ENCODE measurements at regions not wholly inside any gene's neighbourhood (a gene's known extent, or its start where the extent isn't known, plus 50 kb on each side); places are given as distances from the start of the nearest gene placed in this dataset.
"Not testable (repeated sequence)": the region's sequence is repeated elsewhere in the genome, so short reads cannot be mapped to it uniquely, and the experiment has no call there.

DNA sequence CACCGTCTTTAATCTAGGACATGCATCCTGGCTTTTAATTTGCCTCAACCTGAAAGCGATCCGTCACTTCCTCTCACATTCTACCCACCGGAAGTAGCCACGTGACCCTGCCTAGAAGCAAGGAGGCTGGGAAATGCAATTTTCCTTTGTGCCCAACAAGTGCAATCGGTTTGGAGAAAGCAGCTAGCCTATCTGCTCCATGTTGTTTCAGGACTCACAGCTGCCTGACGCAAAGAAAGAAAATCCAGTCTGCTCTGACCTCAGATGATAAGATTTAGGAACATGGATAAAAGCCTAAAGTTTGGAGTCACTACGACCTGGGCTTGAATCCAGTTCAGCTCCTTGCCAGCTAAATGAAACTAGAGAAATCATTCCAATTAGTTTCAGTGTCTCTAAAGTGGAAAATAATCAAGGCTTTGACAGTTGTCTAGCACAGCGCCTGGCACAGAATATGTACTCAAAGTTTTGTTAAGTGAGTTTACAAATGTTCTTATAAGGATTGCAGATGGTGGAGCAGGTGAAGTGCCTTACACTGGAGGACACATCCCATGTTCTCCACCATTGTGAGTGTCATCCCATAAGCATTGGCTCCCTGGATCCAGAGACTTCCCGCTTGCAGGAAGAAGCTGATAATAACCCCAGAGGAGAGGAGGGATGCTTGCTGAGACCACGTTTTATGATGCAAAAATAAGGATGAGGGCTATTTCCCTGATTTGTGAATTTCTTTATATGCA lies 553.7 kb downstream of the MN1 start:
- no peak for ATAC-seq (replicated peaks)
- H3K27ac Mint-ChIP-seq, result no peak overlapping the region

DNA sequence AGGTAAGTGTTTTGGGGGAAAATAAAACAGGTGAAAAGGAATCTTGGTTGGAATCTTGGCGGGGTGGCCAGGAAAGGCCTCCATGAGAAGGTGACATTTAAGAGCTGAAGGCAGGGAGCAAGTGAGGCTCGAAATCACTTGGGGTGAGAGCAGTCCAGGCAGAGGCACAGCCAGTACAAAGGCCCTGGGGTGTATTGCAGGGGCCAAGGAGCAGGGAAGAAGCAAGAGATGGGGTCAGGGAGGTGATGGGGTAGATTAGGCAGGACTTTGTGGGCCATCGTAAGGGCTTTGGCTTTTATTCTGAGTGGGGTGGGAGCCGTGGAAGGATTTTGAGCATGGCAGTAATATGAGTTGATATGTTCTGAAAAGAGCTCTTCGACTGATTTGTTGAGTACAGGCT lies 551.1 kb downstream of the MN1 start:
- Mint-ChIP-seq H3K4me1 (peaks cover 9% of the 10 kb centered on the region), H3K4me3 (no peak overlapping the region), H3K9me3 (peaks cover 8% of the 10 kb centered on the region), H3K36me3 (ENCODE audit: low read depth) (no peaks in the 10 kb centered on the region), H3K27ac (no peak overlapping the region), H3K27me3 (no peaks in the 10 kb centered on the region)
- no peak for ATAC-seq (replicated peaks)

More for the DNA sequence above, 553.7 kb downstream of the MN1 start:
- H3K4me3 Mint-ChIP-seq, result no peak overlapping the region
- H3K4me1 Mint-ChIP-seq, result peaks cover 9% of the 10 kb centered on the region
- H3K27me3 Mint-ChIP-seq, result no peaks in the 10 kb centered on the region
- no peaks in the 10 kb centered on the region for H3K36me3 Mint-ChIP-seq (ENCODE audit: low read depth)
- H3K9me3 Mint-ChIP-seq, result peaks cover 7% of the 10 kb centered on the region

DNA sequence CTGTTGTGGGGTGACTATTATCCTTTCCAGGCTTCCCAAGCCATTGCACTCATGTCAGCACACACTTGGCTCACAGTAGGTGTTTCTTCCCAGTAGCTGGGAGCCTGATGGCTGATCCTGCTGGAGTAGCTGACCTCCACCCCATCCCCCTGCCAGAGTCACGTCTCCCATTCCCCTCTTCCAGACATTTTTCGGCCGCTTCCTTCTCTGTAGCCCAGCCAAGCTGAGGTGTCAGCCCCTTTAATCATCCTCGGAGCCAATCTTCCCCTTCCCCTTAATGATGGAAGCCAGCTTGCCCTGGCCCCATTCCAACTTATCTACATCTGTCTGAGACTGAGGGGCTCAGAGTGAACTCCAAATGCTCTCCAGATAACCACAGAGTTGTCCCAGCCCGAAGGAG lies 550.7 kb downstream of the MN1 start:
- H3K36me3 Mint-ChIP-seq (ENCODE audit: low read depth), result no peaks in the 10 kb centered on the region
- H3K9me3 Mint-ChIP-seq, result peaks cover 13% of the 10 kb centered on the region
- ATAC-seq (replicated peaks), result no peak
- no peak overlapping the region for H3K4me3 Mint-ChIP-seq
- no peaks in the 10 kb centered on the region for H3K27me3 Mint-ChIP-seq
- H3K27ac Mint-ChIP-seq, result no peak overlapping the region
- peaks cover 9% of the 10 kb centered on the region for H3K4me1 Mint-ChIP-seq

DNA sequence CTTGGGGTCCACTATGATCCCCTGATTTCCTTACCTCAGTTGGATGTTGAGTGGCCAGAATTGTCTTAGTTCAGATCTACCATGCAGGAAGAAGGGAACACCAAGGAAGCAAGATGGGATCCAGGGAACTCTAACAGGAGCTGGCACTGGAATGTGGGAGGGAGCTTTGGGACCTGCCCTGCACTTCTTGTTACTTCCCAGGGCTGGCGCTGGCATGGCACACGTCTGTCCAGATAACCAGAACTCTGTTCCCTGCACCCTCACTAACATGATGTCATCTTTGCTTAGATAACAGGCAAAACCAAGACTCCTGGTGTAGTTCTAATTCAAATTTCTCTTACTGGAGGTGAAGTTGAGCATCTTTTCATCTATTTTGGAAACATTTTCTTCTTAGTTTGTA lies 550.0 kb downstream of the MN1 start:
- Mint-ChIP-seq H3K4me3 (no peak overlapping the region), H3K27me3 (no peaks in the 10 kb centered on the region), H3K27ac (no peak overlapping the region), H3K4me1 (peaks cover 7% of the 10 kb centered on the region), H3K9me3 (peaks cover 9% of the 10 kb centered on the region), H3K36me3 (ENCODE audit: low read depth) (no peaks in the 10 kb centered on the region)
- no peak for ATAC-seq (replicated peaks)

DNA sequence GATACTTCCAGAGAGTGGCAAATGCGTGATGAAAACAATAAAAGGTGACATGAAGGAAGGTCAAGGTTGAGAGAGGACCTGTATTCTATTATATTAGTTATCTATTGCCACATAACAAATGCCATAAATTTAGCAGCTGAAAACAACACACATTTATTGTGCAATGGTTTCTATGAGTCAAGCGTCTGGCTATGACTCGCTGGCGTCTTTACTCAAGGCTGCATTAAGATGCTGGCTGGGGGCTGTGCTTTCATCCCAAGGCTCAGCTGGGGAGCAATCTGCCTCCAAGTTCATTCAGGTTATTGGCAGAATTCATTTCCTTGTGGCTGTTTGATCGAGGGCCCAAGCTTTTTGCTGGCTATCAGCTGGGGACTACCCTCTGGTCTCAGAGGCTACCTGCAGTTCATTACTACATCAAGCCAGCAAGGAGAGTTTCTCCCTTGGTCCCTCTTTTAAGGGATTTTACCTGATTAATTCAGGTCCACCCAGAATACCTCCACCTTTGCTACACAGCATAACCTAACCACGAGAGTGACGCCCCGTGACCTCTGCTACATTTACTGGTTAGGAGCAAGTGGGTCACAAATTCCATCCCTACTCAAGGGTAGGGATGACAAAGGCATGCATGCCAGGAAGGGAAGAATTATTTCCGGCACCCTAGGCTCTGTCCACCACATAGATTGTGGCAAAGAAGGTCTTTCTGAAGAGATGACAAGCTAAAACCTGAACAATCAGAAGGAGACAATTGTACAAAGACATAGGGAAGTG lies 549.1 kb downstream of the MN1 start:
- Mint-ChIP-seq H3K36me3 (ENCODE audit: low read depth) (no peaks in the 10 kb centered on the region), H3K27ac (no peak overlapping the region), H3K4me3 (no peak overlapping the region), H3K27me3 (no peaks in the 10 kb centered on the region), H3K9me3 (peaks cover 6% of the 10 kb centered on the region), H3K4me1 (no peaks in the 10 kb centered on the region)
- no peak for ATAC-seq (replicated peaks)

DNA sequence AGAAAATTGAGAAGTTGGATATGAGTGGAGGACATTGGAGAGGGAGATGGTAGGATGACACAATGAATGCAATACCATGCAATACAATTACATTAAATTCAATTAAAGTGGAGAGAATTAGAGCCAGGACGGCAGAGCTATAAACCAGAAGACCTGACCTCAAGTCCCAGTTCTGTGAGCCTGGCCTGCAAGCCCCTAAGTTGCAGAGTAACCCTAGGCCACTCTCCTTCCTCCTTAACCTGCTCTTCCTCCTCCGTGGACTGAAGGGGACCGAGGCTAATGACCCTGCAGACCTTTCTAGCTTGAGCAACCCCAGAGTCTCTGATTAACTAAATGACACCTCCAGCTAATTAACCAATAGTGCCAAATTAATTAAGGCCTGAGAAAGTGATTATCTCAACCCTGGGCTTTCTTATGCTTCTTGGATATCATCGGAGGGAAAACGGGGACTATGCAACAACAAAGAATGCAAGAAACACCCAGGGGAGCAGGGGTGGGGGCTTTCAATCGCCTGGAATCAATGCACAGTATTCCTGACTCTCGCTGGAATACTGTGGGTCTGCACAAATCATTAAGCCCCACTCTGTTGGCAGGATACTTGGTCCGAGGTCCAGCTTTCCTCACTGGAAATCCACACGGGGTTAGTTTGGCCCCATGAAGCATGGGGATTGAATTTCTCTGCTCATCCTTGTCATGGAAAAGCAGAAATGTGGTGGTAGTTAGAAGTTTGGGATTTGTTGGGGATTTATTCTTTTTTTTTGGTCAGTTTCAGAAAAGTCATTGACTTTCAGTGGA lies 548.3 kb downstream of the MN1 start:
- ATAC-seq (replicated peaks), result no peak
- H3K27ac Mint-ChIP-seq, result no peak overlapping the region
- no peaks in the 10 kb centered on the region for H3K4me1 Mint-ChIP-seq
- peaks cover 6% of the 10 kb centered on the region for H3K9me3 Mint-ChIP-seq
- no peak overlapping the region for H3K4me3 Mint-ChIP-seq
- H3K27me3 Mint-ChIP-seq, result no peaks in the 10 kb centered on the region
- H3K36me3 Mint-ChIP-seq (ENCODE audit: low read depth), result no peaks in the 10 kb centered on the region

DNA sequence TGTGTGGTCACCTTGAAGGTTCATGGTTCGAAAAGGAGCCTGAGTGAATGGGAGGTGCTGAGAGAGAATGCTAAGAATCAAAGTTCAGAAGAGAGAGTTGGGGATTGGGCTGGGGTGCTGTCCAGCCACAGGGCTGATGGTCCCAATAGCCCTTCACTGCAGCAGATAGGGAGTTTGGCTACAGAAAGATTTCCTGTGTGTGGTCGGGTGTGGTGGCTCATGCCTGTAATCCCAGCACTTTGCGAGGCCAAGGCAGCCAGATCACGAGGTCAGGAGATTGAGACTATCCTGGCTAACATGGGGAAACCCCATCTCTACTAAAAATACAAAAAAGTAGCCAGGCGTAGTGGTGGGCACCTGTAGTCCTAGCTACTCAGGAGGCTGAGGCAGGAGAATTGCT lies 547.5 kb downstream of the MN1 start:
- H3K4me3 Mint-ChIP-seq; H3K36me3 Mint-ChIP-seq (ENCODE audit: low read depth); H3K27ac Mint-ChIP-seq; H3K9me3 Mint-ChIP-seq; ATAC-seq (replicated peaks); H3K27me3 Mint-ChIP-seq; H3K4me1 Mint-ChIP-seq: not testable (repeated sequence)

DNA sequence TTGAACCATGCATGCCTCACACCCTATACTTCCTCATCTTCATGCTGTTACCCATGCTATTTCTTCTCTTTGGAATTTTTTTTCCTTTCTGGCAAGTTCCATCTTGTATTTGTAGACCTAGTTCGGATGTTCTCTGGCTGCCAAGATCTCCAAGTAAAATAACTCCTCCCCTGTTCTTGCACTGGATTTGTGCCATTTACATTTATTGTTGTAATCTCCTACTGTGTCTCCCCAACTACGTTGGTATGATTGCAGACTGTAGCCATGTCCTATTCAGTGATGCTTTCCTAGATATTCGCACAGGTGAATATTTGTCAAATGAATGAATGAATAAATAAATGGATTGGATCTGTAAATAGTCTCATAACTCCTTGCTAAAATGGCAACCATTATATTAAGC lies 546.0 kb downstream of the MN1 start:
- Mint-ChIP-seq H3K4me3 (no peak overlapping the region), H3K36me3 (ENCODE audit: low read depth) (no peaks in the 10 kb centered on the region), H3K9me3 (peaks cover 6% of the 10 kb centered on the region), H3K27ac (no peak overlapping the region), H3K27me3 (peaks cover 6% of the 10 kb centered on the region), H3K4me1 (no peaks in the 10 kb centered on the region)
- ATAC-seq (replicated peaks), result no peak

DNA sequence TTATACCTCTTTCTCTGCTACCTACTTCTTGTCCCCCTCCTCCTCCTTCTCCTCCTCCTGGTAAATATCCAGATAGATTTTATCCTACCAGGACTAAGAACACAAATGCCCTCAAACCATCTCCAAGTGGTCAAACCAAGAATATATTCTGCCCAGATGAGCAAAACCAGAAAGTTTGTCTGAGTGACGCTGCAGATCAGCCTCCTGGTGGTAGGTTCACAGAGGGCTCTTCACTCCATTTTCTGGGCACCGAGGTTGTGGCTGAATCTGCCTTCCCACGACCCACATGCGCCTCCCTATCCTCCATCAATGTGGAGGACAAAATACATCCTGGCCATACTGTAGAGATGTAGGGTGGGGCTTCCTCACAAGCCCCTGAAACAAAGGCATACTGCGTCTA lies 543.6 kb downstream of the MN1 start:
- Mint-ChIP-seq H3K4me1 (no peaks in the 10 kb centered on the region), H3K36me3 (ENCODE audit: low read depth) (no peaks in the 10 kb centered on the region), H3K27ac (no peak overlapping the region), H3K27me3 (peaks cover 6% of the 10 kb centered on the region), H3K4me3 (no peak overlapping the region), H3K9me3 (peaks cover 6% of the 10 kb centered on the region)
- ATAC-seq (replicated peaks), result no peak

DNA sequence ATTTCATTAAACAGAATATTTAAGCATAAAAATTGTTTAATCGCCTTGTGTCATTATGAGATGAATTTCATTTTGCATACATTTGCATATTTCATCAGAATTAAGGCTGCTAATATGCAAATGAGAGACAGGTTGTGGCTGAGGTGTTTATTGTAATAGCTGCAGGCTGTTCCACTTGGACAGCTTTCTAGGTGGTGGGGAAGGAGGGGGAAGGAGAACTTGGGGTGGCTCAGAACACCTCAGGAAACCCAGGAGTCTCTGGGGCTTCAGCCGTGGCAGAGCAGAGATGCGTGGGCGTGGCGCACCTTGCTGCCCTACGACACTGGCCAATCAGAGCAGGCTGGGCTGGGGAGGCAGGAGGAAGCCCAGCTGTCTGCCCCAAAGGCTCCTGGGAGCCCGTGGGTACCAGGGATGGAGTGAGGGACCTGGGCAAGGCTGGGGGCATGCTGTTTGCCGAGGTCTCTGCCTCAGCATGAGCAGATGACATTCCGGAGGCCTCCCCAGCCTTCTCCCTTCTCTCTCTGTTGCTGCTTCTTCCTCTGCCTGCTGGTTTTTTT lies 542.9 kb downstream of the MN1 start:
- no peak for ATAC-seq (replicated peaks)
- no peak overlapping the region for H3K27ac Mint-ChIP-seq

DNA sequence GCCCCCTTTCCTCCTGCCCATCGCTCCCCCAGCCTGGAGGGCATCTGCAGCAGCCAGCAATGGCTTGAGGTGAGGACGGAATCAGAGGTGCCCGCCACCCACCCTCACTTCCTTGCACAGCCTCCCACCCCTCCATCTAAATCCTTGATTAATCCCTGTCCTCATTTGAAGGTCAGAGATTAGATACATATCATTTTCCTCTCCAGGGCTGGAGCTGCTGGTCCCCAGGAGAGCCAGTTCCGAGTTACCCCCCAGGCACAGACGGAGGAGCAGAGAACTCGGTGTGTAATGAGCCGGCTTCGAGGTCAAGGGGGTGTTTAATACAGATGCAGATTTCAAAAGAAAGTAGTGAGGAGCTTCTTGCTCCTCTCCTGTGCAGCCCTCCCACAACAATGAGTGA lies 542.1 kb downstream of the MN1 start:
- no peak for ATAC-seq (replicated peaks)
- H3K27ac Mint-ChIP-seq, result no peak overlapping the region

More for the DNA sequence above, 542.9 kb downstream of the MN1 start:
- Mint-ChIP-seq H3K4me3 (no peak overlapping the region), H3K9me3 (peaks cover 10% of the 10 kb centered on the region), H3K36me3 (ENCODE audit: low read depth) (no peaks in the 10 kb centered on the region), H3K27me3 (peaks cover 9% of the 10 kb centered on the region), H3K4me1 (no peaks in the 10 kb centered on the region)

DNA sequence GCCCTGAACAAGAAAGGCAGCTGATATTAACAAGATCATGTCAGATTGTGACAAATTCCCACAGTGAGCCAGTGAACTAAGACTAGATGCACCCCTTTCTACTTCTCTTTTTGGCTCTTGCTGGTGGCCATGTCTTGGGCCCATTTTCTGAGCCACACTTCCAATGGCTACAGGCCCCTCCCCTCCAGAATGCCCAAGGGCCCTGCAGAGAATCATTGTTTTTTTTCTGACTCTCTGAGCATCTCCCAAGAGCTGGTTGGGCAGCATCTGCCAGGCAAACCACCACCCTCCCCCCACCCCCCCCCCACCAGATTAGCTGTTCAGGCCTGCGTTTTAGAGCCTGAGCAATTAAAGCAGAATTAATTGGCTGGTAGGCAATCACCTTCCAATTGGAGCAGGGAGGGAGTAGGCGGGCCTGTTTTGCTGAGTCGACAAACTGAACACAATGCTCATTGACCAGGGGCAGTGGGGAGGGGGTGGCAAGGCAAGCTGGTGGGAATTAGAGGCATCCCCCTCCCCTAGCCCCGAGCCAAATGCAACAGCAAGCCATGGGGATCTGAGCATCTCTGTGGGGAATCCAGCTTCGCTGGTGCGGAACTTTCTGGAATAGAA lies 541.4 kb downstream of the MN1 start:
- Mint-ChIP-seq H3K36me3 (ENCODE audit: low read depth) (no peaks in the 10 kb centered on the region), H3K27me3 (peaks cover 14% of the 10 kb centered on the region), H3K4me1 (no peaks in the 10 kb centered on the region), H3K4me3 (no peak overlapping the region), H3K9me3 (peaks cover 13% of the 10 kb centered on the region), H3K27ac (no peak overlapping the region)
- no peak for ATAC-seq (replicated peaks)

More for the DNA sequence above, 542.1 kb downstream of the MN1 start:
- peaks cover 13% of the 10 kb centered on the region for H3K9me3 Mint-ChIP-seq
- peaks cover 14% of the 10 kb centered on the region for H3K27me3 Mint-ChIP-seq
- no peaks in the 10 kb centered on the region for H3K36me3 Mint-ChIP-seq (ENCODE audit: low read depth)
- H3K4me1 Mint-ChIP-seq, result no peaks in the 10 kb centered on the region
- H3K4me3 Mint-ChIP-seq, result no peak overlapping the region

DNA sequence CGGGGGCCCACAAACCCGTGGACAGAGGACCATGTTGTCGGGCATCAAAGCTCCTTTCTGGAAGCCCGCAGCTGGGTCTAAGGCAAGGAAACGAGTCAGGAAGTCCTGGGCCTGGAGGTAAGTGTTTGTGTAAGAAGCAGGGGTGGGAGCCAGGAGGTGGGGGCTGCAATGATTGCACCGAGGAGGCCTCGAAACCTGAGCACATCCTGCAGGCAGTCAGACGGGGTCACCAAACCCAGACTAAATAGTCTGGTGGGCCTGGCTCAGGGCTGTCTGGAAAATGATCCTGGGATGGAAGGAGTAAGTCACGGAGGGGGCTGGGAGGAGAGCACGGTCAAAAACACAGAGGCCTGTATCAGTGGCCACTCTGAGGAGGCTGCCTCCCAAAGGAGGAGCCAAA lies 539.2 kb downstream of the MN1 start:
- Mint-ChIP-seq H3K9me3 (peaks cover 7% of the 10 kb centered on the region), H3K4me3 (no peak overlapping the region), H3K4me1 (no peaks in the 10 kb centered on the region), H3K27me3 (peaks cover 14% of the 10 kb centered on the region), H3K27ac (no peak overlapping the region), H3K36me3 (ENCODE audit: low read depth) (no peaks in the 10 kb centered on the region)
- ATAC-seq (replicated peaks), result no peak

DNA sequence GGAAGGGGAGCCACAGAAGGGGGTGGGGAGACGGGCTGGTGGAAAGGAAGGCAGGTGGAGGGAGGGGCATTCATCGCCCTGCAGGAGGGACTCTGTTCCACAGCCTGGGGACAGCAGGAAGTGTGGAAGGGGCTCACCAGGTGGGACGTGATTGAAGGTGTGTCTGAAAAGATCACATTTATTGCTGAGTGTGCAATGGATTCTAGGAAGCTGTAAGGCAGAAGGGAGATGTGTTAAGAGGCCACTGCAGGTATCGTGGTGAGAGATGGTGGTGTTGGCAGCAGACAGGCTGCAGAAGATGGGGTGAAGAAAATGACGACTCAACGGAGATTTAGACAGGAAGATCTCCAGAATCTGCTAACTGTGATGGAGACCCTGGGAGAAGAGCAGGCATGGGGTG lies 537.4 kb downstream of the MN1 start:
- H3K36me3 Mint-ChIP-seq (ENCODE audit: low read depth), result no peaks in the 10 kb centered on the region
- H3K27ac Mint-ChIP-seq, result no peak overlapping the region
- no peak for ATAC-seq (replicated peaks)
- H3K27me3 Mint-ChIP-seq, result peaks cover 11% of the 10 kb centered on the region
- H3K4me3 Mint-ChIP-seq, result no peak overlapping the region
- H3K4me1 Mint-ChIP-seq, result no peaks in the 10 kb centered on the region
- H3K9me3 Mint-ChIP-seq, result peaks cover 7% of the 10 kb centered on the region
